WI38 (cell line): ENCODE measurements at regions not wholly inside any gene's neighbourhood (a gene's known extent, or its start where the extent isn't known, plus 50 kb on each side); places are given as distances from the start of the nearest gene placed in this dataset.

Experiments used
- H3K4me3 ChIP-seq: 2 replicates; pipeline ENCODE4 v1.5.1; 2011; ENCODE audit warnings: low read depth, mild to moderate bottlenecking, control low read depth, low read length
- CTCF ChIP-seq: IDR thresholded peaks from 2 replicates; pipeline ENCODE4 v1.5.1; 2012; ENCODE audit warnings: low read depth, mild to moderate bottlenecking, control low read depth, low read length

GRCh38 chr5:166881802-166882201 is 1409.6 kb upstream of the WWC1 start:
- TF ChIP-seq CTCF: no peak
- H3K4me3 ChIP-seq: no peak overlapping the region

- no peak overlapping the region for H3K4me3 ChIP-seq
- no peak for TF ChIP-seq CTCF
These were observed 1408.4 kb upstream of the WWC1 start for GRCh38 chr5:166883016-166883415.

GRCh38 chr5:166898166-166898565 is 1393.3 kb upstream of the WWC1 start:
- H3K4me3 ChIP-seq: no peak overlapping the region
- no peak for TF ChIP-seq CTCF

GRCh38 chr5:166899343-166899742 is 1392.1 kb upstream of the WWC1 start:
- no peak overlapping the region for H3K4me3 ChIP-seq
- TF ChIP-seq CTCF: no peak

- no peak for TF ChIP-seq CTCF
- no peak overlapping the region for H3K4me3 ChIP-seq
These were observed 1386.9 kb upstream of the WWC1 start for GRCh38 chr5:166904571-166904970.

- H3K4me3 ChIP-seq: no peak overlapping the region
- no peak for TF ChIP-seq CTCF
These were observed 1384.3 kb upstream of the WWC1 start for GRCh38 chr5:166906991-166907713.

GRCh38 chr5:166909040-166909439 is 1382.4 kb upstream of the WWC1 start:
- no peak overlapping the region for H3K4me3 ChIP-seq
- no peak for TF ChIP-seq CTCF
